Fibroblast of lung (primary cell): ENCODE measurements at regions not wholly inside any gene's neighbourhood (a gene's known extent, or its start where the extent isn't known, plus 50 kb on each side); places are given as distances from the start of the nearest gene placed in this dataset.

Experiments
- CTCF ChIP-seq, 2 donors: IDR thresholded peaks in 1 of 2; conservative IDR thresholded peaks in 1 of 2; 1 replicate in 1 of 2; 2 replicates in 1 of 2; pipeline ENCODE4 v1.5.1; 2011 to 2012; ENCODE audit warnings: low read length in 2 of 2, control low read depth in 1 of 2, inconsistent platforms in 1 of 2, low read depth in 1 of 2, mild to moderate bottlenecking in 1 of 2
- EZH2 ChIP-seq: IDR thresholded peaks from 2 replicates; pipeline ENCODE4 v1.5.1; 2012; ENCODE audit warnings: low read length, control low read depth, mild to moderate bottlenecking; ENCODE audit errors: missing control alignments

- TF ChIP-seq CTCF (conservative IDR thresholded peaks at IDR 0.05 in 1 of 2, IDR thresholded peaks at IDR 0.05 in 1 of 2; ENCODE audit: low read depth in 1 of 2, low read length in 2 of 2): no peak
- TF ChIP-seq EZH2: no peak
Measured at GRCh38 chrX:145716226-145716625, 101.4 kb upstream of the SLITRK2 start.
